GM18502 (cell line): ENCODE measurements at regions not wholly inside any gene's neighbourhood (a gene's known extent, or its start where the extent isn't known, plus 50 kb on each side); places are given as distances from the start of the nearest gene placed in this dataset.
"Not testable (repeated sequence)": the region's sequence is repeated elsewhere in the genome, so short reads cannot be mapped to it uniquely, and the experiment has no call there.

Experiments used
- ATAC-seq: cut with Tn5 transposase; IDR thresholded peaks from one replicate; pipeline ENCODE4 v1.9.1; 2021; ENCODE audit warnings: mild to moderate bottlenecking; ENCODE audit not compliant: unreplicated experiment, poor library complexity

DNA sequence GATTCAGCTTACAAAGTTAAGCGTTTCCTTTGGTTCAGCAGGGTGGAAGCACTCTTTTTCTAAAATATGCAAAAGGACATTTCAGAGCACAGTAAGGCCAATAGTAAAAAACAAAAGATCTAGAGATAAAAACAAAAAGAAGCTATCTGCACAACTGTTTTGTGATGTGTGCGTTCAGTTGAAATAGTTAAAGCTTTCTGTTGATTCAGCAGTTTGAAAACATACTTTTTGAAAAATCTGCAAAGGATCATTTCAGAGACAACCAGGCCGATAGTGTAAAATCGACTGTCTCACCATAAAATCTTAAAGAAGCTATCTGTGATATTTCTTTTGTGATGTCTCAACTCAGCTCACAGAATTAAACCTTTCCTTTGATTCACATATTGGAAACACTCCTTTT, 300.0 kb upstream of the ALG10B start:
- no peak for ATAC-seq

DNA sequence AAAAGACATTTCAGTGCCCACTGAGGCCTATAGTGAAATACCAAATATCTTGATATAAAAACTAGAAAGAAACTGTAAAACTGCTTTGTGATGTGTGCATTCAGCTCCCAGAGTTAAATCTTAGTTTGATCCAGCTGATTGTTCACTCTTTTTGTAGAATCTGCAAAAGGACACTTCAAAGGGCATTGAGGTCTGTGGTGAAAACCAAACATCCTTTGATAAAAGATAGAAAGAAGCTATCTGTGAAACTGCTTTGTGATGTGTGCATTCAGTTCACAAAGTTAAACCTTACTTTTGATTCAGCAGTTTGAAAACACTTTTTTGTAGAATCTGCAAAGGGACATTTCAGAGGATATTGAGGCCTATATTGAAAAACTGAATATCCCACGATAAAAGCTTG, 290.7 kb upstream of the ALG10B start:
- ATAC-seq, result no peak

DNA sequence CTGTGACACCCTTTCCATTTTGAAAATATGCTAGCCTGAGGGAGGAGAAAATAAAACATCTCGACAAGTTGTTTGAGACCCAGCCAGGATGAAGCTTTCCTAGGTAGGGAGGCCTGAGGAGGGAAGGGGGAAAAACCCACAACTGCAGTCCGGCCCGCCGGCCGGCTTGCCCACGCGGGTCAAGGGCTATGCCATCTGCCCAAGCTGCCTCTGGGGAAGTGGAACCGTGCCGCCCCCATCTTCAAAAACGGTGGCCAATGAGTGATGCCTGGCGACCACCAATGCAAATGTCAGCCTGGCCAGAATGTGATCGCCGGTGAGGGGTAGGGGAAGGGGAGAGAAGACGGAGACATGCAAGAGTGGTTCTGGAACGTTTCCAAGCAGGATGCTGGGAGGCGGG, 263.5 kb upstream of the ALG10B start:
- no peak for ATAC-seq

DNA sequence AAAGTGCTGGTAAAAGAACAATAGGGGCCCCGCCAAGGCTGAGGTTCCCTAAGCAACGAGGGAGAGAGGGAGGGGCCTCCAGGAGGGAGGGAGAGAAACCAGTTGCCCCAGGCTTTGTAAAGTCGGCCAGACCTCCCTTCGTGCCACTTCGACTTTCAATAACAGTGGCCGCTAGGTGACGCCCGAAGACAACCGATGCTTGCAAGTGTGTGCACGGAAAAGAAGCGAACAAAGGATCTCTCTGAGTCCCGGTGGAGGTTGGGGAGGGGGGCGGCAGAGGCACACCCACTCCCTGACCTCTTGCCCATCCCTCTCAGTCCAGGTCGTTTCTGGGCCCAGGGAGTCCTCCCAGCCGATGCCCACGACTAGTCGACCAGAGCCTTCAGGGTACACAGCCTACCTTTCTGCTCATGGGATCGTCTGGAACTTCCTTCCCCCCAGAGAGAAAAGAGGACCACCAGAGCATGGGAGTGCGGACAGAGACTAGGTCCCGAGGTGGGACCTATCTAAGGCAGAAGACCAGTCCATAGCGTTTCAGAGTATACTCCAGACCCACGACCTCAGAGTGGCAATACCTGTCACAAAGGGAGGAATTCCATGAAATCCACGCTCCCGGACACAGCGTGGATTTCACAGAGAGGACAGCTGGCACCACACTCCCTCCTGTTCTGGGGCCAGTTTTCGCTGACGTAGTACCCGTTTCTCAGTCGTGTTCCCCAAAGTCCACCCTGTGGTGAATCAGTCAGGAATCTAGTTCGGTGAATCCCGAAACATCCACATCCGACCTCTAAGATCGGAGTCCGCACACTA, 262.7 kb upstream of the ALG10B start:
- no peak for ATAC-seq

DNA sequence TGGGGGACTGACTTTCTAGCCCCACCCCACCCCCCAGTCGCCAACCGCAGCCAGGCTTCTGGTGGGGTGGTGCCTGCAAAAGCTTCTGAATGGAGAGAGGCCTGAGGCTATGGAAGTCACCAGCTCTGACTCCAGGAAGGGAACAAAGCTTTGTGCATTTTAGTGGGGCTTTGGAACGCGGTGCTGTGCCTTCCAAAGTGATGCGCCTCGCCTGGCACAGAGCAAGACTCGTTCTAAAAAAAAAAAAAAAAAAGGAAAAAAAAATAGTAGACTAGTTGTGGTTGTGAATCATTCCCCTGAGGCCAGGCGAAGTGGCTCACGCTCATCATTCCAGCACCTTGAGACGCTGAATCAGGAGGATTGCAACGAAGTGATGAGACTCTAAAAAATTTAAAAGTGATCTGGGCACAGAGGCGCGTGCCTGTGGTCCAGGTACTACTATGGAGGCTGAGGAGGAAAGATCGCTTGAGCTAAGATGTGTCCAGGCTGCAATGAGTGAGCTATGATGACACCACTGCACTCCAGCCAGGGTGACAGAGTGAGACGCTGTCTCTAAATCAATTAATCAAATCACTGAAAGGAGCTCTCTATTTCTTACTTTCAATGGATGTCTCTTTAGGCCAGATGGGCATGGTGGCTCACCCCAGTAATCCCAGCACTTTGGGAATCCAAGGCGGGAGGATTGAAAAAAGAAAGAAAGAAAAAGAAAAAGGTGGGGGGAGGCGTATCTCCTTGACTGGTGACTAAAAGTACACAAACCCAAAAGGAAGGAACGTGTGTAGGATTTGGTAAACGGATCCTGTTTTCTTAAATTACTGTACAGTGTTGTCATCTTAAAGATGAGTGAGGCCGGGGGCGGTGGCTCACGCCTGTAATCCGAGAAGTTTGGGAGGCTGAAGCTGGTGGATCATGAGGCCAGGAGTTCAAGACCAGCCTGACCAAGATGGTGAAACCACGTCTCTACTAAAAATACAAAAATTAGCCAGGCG, 259.6 kb upstream of the ALG10B start:
- no peak for ATAC-seq

DNA sequence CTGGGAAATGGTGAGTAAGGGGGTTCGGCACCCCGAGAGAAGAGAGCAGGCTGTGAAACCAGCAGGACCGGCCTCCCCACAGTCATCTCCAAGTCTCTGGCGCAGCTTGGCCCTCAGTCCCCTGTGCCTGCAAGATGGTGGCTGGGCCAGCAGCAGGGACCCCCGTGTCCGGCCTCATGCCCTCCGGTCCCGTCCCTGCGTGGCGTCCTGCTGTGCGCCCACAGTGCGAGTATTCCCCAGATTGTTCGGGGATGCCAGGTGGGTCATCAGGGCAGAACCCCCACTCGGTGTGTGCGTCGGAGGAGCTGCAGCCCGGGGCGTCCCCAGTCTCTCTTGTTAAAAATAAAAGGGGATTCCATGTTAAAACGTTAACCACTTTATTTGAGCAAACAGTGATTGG, 216.9 kb upstream of the ALG10B start:
- no peak for ATAC-seq

DNA sequence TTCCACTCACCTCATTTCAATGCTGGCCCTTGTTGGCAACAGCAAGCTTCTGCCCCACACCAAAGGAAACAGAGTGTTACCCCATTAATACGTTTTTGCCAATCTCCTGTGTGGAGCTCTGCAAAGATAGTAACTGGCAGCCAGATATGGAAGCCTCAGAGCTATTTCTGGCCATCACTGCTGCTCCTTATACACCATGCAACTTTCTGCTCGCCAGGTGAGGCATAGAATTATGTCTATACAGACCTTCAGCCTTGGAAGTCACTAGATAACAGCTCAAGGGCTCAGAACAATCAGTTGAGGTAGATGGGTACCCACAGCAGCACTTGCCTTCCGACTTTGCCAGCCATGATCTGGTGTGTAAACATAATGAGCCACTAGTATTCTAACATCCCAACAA, 214.8 kb upstream of the ALG10B start:
- ATAC-seq, result no peak

DNA sequence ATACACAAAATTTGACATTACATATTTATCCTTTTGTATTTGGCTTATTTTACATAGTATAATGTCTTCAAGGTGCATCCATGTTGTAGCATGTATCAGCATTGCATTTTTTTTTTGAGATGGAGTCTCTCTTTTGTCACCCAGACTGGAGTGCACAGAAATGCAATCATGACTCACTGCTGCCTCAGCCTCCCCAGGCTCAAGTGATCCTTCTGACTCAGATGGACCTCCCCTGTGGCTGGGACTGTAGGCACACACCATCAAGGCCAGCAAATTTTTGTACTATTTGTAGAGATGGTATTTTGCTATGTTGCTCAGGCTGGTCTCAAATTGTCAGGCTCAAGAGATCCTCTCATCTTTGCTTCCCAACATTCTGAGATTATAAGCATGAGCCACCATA, 214.4 kb upstream of the ALG10B start:
- ATAC-seq, result no peak

DNA sequence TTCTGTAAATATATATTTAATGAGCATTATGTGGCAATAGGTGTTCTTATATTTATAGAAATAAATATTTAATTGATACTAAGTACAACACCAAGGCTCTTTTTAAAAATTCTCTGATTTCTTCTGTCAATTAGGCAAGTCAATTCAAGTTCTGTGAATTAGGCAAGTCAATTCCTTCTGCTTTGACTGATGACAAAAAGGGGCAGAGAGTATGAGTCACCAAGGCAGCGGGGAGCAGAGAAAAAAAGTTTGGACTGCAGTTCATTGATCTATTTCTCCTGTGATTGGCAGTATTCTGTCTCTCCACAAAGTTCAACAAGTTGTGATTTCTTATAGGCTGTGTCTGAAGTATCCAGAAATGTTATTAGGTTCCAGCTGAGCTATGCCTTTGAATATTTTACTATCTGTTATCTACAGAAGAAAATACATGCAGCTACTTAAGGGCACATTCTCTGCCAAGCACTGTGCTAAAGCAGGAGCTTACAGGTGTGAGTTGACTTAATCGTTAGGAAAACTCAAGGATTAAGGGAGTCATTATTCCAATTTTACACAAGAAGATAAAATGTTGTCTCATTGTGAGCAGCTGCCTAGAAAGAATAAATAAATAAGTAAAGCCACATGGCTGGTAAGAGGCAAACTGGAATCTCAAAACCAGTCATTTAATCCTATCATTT, 206.4 kb upstream of the ALG10B start:
- no peak for ATAC-seq

DNA sequence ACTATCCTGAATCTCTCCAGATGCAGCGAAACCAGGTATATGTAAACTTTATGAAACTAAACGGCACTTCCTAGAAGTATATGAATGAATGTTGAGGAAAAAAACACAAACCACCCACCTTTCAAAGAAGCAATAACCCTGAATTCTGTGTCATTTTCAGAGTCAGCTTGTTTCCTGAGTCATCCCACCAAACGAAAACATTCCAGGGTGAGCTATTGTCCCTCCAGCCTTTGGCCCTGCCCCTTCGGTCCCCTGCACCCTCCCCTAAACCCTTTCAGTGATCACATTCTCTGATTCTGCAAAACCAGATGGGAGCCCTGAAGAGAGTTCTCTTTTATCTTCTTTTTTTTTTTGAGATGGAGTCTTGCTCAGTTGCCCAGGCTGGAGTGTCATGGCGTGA, 202.6 kb upstream of the ALG10B start:
- ATAC-seq, result no peak

DNA sequence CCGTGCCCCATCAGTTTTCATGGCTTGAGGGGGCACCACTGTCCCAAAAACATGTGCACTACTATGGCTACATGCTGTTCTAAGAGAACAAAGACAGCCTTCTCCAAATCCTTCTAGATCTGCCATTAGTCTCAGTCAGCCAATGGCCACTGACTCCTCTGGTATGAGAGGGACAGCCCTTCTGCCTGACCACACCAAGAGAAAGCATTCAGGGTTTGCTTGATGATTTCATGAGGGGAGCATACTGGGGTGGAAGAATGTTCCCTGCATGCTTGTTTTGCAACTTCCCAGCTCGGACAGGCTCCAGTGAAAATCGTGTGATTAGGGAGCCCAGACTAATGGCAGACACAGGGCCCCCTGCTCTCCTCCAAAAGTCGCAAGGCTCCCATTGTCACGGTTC, 199.6 kb upstream of the ALG10B start:
- no peak for ATAC-seq

DNA sequence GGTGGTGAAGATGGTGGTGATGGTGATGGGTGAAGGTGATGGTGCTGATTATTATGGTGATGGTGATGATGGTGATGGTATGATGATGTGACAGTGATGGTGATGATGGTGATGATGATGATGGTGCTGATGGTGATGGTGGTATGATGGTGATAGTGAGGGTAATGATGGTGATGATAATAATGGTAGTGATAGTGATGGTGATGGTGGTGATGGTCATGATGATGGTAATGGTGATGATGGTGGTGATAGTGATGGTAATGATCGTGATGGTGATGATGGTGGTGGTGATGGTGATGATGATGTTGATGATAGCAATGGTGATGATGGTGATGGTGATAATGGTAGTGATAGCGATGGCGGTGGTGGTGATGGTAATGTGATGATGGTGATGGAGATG, 197.9 kb upstream of the ALG10B start:
- ATAC-seq, result no peak

DNA sequence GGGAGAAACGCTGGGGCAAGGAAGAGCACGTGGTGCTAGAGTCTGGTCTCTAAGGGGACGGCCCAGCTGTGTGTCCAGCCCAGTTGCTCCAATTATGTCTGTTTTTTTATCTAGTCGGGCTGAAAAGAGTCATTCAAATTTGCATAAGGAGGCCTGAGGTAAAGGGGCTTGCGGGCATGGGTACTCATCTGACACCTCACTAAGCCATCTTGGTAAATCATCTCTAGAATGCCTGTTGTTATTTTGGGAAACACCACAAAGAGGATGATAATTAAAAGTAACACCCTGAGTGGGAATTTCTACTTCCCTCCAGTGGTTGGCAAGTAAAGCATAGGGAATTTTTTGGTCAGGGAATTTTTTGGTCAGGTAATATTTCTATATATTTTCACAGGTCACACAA, 196.1 kb upstream of the ALG10B start:
- no peak for ATAC-seq

DNA sequence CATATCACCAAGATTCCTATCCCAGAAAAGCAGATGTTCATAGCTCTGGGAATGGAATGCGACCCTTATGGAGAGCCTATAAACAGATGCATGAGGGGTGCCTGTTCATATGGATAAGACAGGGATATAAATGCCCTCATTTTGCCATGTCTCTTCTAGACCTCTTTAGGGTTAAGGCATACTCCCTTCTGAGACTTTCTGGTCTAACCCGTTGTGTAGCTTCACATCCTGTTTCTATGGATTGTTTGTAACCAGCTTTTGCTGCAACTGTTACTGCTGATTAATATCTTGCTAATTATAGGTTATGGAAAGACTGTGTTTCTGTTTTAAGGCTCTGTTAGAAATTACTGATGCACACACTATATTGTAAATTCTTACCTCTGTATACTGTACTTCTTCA, 193.5 kb upstream of the ALG10B start:
- not testable (repeated sequence) for ATAC-seq

DNA sequence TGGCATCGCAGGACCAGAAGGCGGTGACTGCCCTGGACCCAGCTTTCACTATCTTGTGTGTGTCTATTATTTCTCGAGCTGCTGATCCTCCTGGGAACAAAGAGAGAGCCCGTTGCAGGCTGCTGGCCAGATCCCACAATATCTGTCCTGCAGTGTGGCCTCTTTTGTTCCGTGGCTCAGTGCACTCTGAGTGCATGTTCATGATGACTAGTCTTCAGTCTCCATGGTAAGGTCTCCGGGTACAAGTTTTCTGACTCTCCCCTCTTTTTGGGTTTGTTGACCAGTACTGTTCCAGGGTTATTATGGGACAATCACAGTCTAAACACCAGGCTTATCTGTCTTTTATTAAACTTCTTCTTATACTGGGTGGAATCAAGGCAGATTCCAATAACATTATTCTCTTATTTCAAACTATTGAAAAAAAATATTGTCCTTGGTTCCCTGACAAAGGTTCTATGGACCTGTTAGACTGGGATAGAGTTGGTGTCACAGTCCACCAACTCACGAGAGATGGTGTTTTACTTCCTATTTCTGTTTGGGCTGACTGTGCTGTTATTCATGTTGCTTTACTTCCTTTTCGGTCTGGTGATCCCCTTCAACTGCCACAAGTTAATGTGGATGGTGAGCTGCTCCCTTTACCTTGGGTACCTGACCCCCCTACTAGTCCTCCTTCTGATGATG, 192.9 kb upstream of the ALG10B start:
- ATAC-seq, result no peak

DNA sequence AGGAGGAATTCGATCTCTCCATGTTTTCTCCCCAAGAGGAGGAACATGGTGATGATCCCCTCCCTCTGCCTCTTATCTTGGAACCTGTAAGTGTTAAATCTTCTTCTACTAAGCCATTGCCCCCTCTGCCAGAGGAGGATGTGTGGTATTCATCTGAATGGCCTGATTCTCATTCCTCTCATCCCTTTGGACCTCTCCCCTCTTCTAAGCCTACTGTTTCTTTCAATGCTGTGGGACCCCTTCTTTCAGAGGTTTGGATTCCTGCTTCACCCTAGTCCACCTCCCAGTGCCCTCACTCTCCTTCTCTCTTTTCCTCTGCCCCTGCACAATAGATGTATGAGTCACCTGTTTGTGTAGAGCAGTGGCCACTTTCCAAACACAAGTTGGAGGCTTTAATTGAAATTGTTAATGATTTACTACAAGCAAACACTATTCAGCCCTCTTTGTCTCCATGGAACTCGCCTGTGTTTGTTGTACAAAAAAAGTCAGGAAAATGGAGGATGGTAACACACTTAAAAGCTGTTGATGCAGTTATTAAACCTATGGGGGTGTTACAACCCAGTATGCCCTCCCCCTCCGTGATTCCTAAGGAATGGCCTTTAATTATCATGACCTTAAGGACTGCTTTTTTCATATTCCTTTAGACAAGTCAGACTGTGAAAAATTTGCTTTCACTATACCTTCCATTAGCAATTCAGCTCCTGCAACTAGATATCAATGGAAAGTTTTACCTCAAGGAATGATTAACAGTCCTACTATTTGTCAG, 192.1 kb upstream of the ALG10B start:
- ATAC-seq, result no peak

DNA sequence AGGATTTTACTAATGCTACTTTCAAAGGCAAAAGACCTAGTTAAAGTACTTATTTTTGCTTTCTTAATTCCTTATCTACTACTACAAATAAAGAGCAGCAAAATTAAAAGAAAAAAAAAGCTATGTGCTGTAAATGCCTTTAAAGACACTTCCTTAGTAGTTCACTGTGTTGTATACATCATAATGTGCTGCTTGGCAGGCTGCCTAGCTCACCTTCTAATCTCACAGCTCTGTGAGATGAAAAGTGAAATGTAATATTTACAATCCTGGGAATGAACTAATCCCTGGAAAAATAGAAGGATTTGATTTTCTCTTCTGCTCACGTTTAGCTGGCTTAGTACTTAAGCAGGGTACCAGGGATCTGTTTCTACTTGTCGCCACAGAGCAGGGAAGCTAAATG, 184.4 kb upstream of the ALG10B start:
- ATAC-seq, result no peak

DNA sequence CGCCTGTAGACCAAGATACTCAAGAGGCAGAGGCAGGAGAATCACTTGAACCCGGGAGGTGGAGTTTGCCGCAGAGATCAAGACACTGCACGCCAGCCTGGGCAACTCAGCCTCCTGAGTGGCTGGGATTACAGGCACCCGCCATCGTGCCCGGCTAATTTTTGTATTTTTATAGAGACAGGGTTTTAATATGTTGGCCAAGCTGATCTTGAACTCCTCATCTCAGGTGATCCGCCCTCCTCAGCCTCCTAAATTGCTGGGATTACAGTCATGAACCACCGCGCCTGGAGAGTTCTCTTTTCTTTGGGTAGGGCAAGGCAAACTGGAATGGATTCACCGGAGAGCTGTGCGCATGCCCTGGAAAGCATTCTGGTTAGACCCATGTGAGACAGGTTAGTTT, 179.3 kb upstream of the ALG10B start:
- ATAC-seq, result no peak

DNA sequence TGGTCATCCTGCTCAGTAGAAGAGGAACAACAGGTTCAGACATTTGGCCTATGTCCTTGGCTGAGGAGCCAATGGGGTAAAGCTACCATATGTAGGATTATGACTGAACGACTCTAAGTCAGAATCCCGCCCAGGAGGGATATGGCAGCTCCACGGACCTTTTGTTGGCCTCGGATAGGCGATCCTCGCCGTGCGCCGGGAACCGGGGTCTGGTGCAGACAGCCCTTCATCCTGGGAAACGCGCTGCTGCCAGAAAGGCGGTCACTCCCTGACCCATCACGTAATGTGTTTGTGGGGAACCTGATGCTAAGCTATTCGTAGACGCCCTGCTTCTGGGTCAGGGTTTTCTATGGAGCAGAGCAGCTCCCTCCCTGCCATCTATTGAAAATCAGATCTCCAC, 178.9 kb upstream of the ALG10B start:
- no peak for ATAC-seq
